Nephron progenitor cell (in vitro differentiated cells): ENCODE measurements at regions not wholly inside any gene's neighbourhood (a gene's known extent, or its start where the extent isn't known, plus 50 kb on each side); places are given as distances from the start of the nearest gene placed in this dataset.

Experiments
- DNase-seq: peaks from one replicate; pipeline ENCODE4 v3.0.0; 2021
- H3K27ac Mint-ChIP-seq: 2 replicates; pipeline ENCODE4 v1.8.0; 2021; ENCODE audit warnings: mild to moderate bottlenecking, moderate library complexity, mixed read lengths
- H3K27me3 Mint-ChIP-seq: 2 replicates; pipeline ENCODE4 v1.8.0; 2021; ENCODE audit warnings: mild to moderate bottlenecking, low read depth, mixed read lengths; ENCODE audit not compliant: poor library complexity
- H3K36me3 Mint-ChIP-seq: 2 replicates; pipeline ENCODE4 v1.8.0; 2021; ENCODE audit warnings: low read depth, mixed read lengths
- H3K4me1 Mint-ChIP-seq: 2 replicates; pipeline ENCODE4 v1.8.0; 2021; ENCODE audit warnings: mixed read lengths
- H3K4me3 Mint-ChIP-seq: 2 replicates; pipeline ENCODE4 v1.8.0; 2021; ENCODE audit warnings: mild to moderate bottlenecking, moderate library complexity, mixed read lengths
- H3K9me3 Mint-ChIP-seq: 2 replicates; pipeline ENCODE4 v1.8.0; 2021; ENCODE audit warnings: mild to moderate bottlenecking, moderate library complexity, mixed read lengths
- TF ChIP-seq, protein P1 (sequence below): fragments of 200-600 bp; sonication (generic); IDR thresholded peaks from 2 replicates; pipeline ENCODE4 v1.5.0; 2021; ENCODE audit warnings: antibody characterized with exemption

DNA sequence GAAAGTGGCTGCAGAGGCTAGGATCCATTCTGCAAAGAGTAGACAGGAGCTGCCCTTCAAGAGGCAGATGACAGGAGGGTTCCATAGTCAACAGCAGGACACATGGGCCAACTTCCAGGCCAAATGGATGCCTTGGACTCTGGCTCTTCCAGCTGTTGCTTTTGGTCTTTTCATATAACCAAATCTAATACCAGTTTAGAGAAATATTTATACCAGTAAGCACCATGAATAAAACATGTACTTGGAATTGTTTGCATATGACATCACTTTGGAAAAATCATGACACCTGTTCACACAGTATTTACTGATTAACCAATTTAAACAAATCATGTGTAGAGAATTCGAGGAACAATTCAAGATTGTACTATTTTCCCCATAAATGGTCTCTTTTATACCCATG is 481.3 kb downstream of the DMRT2 start:
- Mint-ChIP-seq H3K36me3 (no peaks in the 10 kb centered on the region), H3K4me3 (no peak overlapping the region), H3K4me1 (no peaks in the 10 kb centered on the region), H3K27me3 (no peaks in the 10 kb centered on the region), H3K9me3 (peaks cover 71% of the 10 kb centered on the region), H3K27ac (no peak overlapping the region)
- no peak for DNase-seq
- TF ChIP-seq, protein P1, sequence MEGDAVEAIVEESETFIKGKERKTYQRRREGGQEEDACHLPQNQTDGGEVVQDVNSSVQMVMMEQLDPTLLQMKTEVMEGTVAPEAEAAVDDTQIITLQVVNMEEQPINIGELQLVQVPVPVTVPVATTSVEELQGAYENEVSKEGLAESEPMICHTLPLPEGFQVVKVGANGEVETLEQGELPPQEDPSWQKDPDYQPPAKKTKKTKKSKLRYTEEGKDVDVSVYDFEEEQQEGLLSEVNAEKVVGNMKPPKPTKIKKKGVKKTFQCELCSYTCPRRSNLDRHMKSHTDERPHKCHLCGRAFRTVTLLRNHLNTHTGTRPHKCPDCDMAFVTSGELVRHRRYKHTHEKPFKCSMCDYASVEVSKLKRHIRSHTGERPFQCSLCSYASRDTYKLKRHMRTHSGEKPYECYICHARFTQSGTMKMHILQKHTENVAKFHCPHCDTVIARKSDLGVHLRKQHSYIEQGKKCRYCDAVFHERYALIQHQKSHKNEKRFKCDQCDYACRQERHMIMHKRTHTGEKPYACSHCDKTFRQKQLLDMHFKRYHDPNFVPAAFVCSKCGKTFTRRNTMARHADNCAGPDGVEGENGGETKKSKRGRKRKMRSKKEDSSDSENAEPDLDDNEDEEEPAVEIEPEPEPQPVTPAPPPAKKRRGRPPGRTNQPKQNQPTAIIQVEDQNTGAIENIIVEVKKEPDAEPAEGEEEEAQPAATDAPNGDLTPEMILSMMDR = no peak

DNA sequence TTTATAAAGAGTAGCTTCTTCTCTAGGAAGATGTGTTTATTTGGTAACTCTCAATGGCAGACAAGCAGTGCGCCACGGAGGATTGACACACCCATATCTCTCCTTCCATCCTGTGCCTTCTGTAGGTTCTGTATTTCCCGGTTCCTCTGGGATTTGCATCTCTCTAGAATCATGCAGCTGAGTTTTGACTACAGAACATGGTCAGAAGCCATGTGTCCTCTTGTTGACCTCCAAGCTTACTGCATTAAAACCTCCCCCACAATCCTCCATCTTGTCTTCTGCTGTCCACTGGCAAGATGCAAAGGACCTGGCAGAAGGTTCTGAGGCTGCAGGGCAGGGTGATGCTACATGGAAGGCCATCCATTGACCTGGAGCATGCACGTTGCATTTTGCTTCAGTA is 482.0 kb downstream of the DMRT2 start:
- Mint-ChIP-seq H3K27me3 (no peaks in the 10 kb centered on the region), H3K9me3 (peaks cover 74% of the 10 kb centered on the region), H3K27ac (no peak overlapping the region), H3K36me3 (no peaks in the 10 kb centered on the region), H3K4me1 (no peaks in the 10 kb centered on the region), H3K4me3 (no peak overlapping the region)
- DNase-seq = no peak
- TF ChIP-seq, protein P1 = no peak

DNA sequence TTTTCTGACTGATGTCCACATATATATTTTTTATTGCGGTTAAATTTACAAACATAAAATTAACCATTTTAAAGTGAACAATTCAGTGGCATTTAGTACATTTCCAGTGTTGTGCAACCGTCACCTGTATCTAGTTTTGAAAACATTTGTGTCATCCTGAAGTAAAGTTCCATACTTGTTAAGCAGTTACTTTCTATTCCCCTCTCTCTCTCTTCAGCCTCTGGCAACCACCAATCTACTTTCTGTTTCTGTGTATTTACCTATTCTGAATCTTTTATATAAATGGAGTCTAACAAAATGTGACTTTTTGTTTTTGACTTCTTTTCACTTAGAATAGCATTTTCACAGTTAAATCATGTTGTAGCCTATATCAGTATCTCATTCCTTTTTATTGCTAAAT is 480.1 kb upstream of the SMARCA2 start:
- TF ChIP-seq, protein P1 = no peak
- Mint-ChIP-seq H3K9me3 (peaks cover 59% of the 10 kb centered on the region), H3K4me1 (peaks cover 8% of the 10 kb centered on the region), H3K27me3 (peaks cover 2% of the 10 kb centered on the region), H3K4me3 (no peak overlapping the region), H3K27ac (no peak overlapping the region), H3K36me3 (no peaks in the 10 kb centered on the region)
- no peak for DNase-seq

DNA sequence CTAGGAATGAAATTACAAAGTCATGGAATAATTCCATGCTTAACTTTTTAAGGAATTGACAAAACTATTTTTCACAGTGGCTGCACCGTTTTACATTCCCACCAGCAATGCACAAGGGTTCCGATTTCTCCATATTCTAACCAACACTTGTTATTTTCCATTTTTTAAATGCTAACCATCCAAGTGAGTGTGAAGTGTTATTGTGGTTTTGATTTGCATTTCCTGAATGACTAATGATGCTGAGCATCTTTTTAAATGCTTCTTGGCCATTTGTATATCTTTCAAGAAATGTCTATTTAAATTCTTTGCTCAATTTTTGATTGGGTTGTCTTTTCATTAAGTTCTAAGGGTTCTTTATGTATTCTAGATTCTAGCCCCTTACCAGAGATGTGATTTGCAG is 479.5 kb upstream of the SMARCA2 start:
- Mint-ChIP-seq H3K9me3 (peaks cover 62% of the 10 kb centered on the region), H3K4me1 (peaks cover 8% of the 10 kb centered on the region), H3K27me3 (peaks cover 6% of the 10 kb centered on the region), H3K36me3 (no peaks in the 10 kb centered on the region), H3K27ac (no peak overlapping the region), H3K4me3 (no peak overlapping the region)
- DNase-seq = no peak
- TF ChIP-seq, protein P1 = no peak

DNA sequence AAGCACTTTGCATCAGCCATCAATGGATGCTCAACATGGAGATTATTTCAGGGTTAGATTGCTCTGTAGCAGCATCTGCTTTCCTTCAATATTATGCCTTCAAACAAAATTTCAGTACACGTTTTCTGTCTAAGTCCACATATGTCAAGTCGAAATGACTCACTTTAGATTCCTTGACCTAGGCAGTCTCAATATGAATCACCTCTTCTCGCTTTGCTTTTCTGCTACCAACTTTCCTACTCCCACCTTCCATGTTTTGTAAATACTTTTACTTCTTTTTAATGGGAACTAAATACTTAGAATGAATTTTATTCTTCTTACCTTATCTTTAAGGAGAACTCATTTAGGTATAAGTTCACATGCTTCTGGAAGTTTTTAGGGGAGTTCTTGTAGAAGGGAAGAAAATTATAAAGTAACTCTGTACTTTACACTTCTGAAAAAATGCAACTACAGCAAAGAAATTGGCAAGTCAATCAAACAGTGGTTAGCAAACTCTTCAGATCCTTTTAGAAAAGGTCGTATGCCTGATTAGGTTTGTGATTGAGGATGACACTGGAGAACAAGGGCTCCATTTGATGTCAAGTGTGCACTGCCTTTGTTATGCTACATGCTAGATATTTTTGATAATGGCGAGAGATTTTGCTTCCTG is 478.5 kb upstream of the SMARCA2 start:
- H3K9me3 Mint-ChIP-seq = peaks cover 61% of the 10 kb centered on the region
- peaks cover 6% of the 10 kb centered on the region for H3K27me3 Mint-ChIP-seq
- no peak overlapping the region for H3K27ac Mint-ChIP-seq
- H3K4me1 Mint-ChIP-seq = peaks cover 8% of the 10 kb centered on the region
- H3K36me3 Mint-ChIP-seq = no peaks in the 10 kb centered on the region
- no peak for DNase-seq
- TF ChIP-seq, protein P1 = no peak
- H3K4me3 Mint-ChIP-seq = no peak overlapping the region

DNA sequence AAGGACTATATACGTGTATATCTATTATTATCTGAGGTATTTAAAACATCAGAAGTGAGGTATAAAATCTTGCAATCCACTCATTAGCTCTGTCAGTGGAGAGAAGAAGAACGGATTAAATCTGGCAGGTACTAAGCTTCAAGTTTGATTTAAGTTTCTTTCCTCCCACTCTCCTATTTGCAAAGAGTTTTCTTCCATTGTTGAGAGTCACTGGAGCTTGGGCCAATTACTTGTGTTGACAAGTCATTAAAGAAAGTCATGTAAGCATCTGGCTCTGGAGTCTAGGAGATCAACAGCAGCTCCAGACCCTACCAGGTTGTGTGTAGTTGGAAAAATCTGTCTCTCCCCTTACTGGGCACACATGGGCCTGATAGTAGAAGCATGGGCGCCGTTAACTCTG is 476.8 kb upstream of the SMARCA2 start:
- Mint-ChIP-seq H3K36me3 (no peaks in the 10 kb centered on the region), H3K4me1 (peaks cover 8% of the 10 kb centered on the region), H3K9me3 (peaks cover 69% of the 10 kb centered on the region), H3K4me3 (no peak overlapping the region), H3K27me3 (peaks cover 6% of the 10 kb centered on the region), H3K27ac (no peak overlapping the region)
- DNase-seq = no peak
- TF ChIP-seq, protein P1 = no peak
